IMR-90 (cell line): ENCODE measurements at regions not wholly inside any gene's neighbourhood (a gene's known extent, or its start where the extent isn't known, plus 50 kb on each side); places are given as distances from the start of the nearest gene placed in this dataset.

Source experiments
- BHLHE40 ChIP-seq: fragments of 150-350 bp; IDR thresholded peaks from 2 replicates; pipeline ENCODE4 v1.6.1; 2016; ENCODE audit warnings: mild to moderate bottlenecking, low read depth, low read length
- CEBPB ChIP-seq: IDR thresholded peaks from 2 replicates; pipeline ENCODE4 v1.6.1; 2012; ENCODE audit warnings: low read depth, low read length, improper control_type of control experiment
- CTCF ChIP-seq: conservative IDR thresholded peaks from 2 replicates; pipeline ENCODE4 v1.5.1; 2012; ENCODE audit warnings: mild to moderate bottlenecking, low read depth, low read length, improper control_type of control experiment
- FOS ChIP-seq: fragments of 150-350 bp; IDR thresholded peaks from 2 replicates; pipeline ENCODE4 v1.6.1; 2016; ENCODE audit warnings: low read depth, low read length
- POLR2A ChIP-seq: IDR thresholded peaks from 2 replicates; pipeline ENCODE4 v1.6.1; 2012; ENCODE audit warnings: mild to moderate bottlenecking, low read depth, low read length
- RAD21 ChIP-seq: IDR thresholded peaks from 2 replicates; pipeline ENCODE4 v1.6.1; 2012; ENCODE audit warnings: low read length, improper control_type of control experiment
- RCOR1 ChIP-seq: IDR thresholded peaks from 2 replicates; pipeline ENCODE4 v1.6.1; 2012; ENCODE audit warnings: mild to moderate bottlenecking, low read length, improper control_type of control experiment; ENCODE audit not compliant: insufficient replicate concordance
- RFX5 ChIP-seq: IDR thresholded peaks from 2 replicates; pipeline ENCODE4 v1.8.0; 2012; ENCODE audit warnings: low read depth, mild to moderate bottlenecking, low read length, moderate library complexity
- SMC3 ChIP-seq: fragments of 150-350 bp; IDR thresholded peaks from 2 replicates; pipeline ENCODE4 v1.6.1; 2016; ENCODE audit warnings: low read depth, mild to moderate bottlenecking, antibody characterized with exemption, low read length, moderate library complexity
- USF2 ChIP-seq: fragments of 150-350 bp; IDR thresholded peaks from 2 replicates; pipeline ENCODE4 v1.6.1; 2017; ENCODE audit warnings: mild to moderate bottlenecking, antibody characterized with exemption, low read length, low read depth

GRCh38 chr5:174336479-174336878 lies 291.0 kb downstream of the NSG2 start:
- TF ChIP-seq POLR2A (no peak), CTCF (no peak), RAD21 (no peak), USF2 (no peak), FOS (no peak), RCOR1 (no peak), CEBPB (no peak), BHLHE40 (no peak), SMC3 (no peak), RFX5 (no peak)
